Omental fat pad (tissue), 3 donors: ENCODE measurements at regions not wholly inside any gene's neighbourhood (a gene's known extent, or its start where the extent isn't known, plus 50 kb on each side); places are given as distances from the start of the nearest gene placed in this dataset.

ENCODE experiments used
- ATAC-seq: fragments of 150-250 bp; one replicate; pipeline ENCODE4 v1.9.1; 2016; ENCODE audit warnings: mild to moderate bottlenecking, moderate library complexity; ENCODE audit not compliant: low FRiP score
- DNase-seq: peaks from one replicate; pipeline ENCODE4 v3.0.0-alpha.2; 2019; ENCODE audit warnings: low spot score
- CTCF ChIP-seq, 3 donors: fragments of 450-650 bp; IDR thresholded peaks; one replicate each; pipeline ENCODE4 v1.5.1; 2016 to 2017; ENCODE audit warnings: antibody characterized with exemption in 3 of 3, mild to moderate bottlenecking in 3 of 3, moderate library complexity in 2 of 3

GRCh38 chr14:22012452-22012851, 338.8 kb upstream of the OR4E1 start:
- DNase-seq (no peak), ATAC-seq (no peak)
- TF ChIP-seq CTCF (IDR thresholded peaks at IDR 0.05): no peak

DNA sequence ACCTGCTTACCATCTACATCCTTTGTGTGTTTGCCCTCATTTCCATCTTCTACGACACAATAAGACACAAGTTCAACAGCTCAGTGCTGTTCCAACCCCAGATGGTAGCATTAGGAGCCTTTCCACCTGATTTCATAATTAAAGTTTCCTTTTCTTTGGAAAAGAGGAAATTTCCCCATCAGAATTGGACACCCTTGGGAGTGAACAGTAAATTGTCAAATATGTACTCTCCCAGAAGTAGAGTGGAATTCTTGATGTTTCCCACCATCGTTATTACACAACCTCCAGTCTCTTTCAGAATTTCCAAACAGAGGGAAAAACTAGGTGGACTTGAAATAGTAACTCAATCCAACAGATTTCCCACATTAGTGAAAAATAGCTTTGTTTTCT, 337.6 kb upstream of the OR4E1 start:
- TF ChIP-seq CTCF (IDR thresholded peaks at IDR 0.05): no peak
- no peak for DNase-seq
- ATAC-seq: peak; percentile 57

DNA sequence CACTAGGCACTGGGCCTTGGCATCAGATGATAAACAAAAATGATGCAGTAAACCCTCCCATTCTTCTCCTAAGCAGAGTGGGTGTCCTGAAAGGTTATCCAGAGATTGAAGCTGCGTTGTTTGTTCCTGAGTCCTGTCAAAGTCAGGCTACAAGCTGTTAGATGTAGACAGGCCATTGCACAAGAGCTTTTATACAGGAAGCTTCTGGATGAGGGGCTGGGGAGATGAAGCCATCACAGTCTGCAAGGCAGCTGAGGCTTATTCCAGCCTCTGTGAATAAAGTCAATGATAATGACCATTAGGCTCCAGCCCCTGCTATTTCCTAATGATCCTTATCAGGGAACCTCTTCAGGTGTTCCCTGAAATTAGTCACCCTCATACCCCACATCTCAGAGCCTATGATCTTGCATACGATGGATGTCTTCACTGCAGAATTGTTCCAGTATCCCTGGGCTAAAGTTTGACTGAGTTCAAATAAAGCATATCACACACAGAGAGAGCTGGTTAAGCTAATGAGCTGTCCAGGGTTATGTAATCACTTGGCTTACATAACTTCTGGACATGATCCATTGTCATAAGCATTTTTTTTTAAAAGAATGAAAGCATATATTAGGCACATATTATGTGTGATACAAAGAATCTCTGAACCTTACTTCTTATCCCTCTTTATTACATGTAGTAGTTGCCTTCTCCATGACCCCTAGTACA, 337.1 kb upstream of the OR4E1 start:
- ATAC-seq (peak; percentile 28), DNase-seq (no peak)
- TF ChIP-seq CTCF (IDR thresholded peaks at IDR 0.05): no peak

DNA sequence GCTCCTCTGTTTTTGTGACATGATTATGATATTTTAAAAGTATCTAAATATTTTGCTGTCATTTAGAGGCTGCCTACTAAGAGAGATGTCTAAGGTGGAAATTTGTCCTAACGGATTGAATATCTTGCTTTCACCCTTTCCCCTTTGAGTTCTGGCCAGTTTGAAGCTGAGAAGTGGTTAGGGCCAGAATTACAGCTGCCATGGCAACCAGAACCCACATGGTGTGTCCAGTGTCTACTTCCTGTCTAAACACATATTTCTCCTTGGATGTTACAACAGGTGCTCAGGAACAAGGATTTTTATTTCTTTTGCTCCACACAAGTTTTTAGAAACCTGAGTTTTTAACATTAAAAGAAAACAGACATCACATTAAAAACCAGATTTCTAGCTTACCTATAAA, 335.1 kb upstream of the OR4E1 start:
- DNase-seq (no peak), ATAC-seq (no peak)
- TF ChIP-seq CTCF (IDR thresholded peaks at IDR 0.05): no peak

GRCh38 chr14:22007784-22008412, 334.3 kb upstream of the OR4E1 start:
- DNase-seq: no peak
- no peak for TF ChIP-seq CTCF (IDR thresholded peaks at IDR 0.05)
- no peak for ATAC-seq

DNA sequence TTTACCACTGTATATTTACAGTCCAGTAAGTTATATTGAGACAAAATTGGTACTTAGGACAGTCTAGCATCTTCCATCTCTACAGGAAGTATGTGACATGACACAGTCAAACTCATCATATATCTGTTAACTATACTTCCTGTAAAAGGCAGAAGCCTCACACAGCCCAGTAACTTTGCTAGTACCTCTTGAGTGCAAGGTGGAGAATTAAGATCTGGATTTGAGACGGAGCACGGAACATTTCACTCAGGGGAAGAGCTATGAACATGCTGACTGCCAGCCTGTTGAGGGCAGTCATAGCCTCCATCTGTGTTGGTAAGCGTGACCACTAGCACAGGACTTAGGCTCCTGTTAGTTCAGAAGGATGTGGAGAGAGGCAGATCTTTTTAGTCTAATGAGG, 333.7 kb upstream of the OR4E1 start:
- ATAC-seq (no peak), DNase-seq (no peak)
- no peak for TF ChIP-seq CTCF (IDR thresholded peaks at IDR 0.05)

GRCh38 chr14:22003461-22003860, 329.8 kb upstream of the OR4E1 start:
- TF ChIP-seq CTCF (IDR thresholded peaks at IDR 0.05): no peak
- ATAC-seq (no peak), DNase-seq (no peak)
